IPS-18a (cell line): ENCODE measurements at regions not wholly inside any gene's neighbourhood (a gene's known extent, or its start where the extent isn't known, plus 50 kb on each side); places are given as distances from the start of the nearest gene placed in this dataset.

Experiments
- H3K27ac ChIP-seq: one replicate; pipeline ENCODE4 v1.5.1; 2013; ENCODE audit warnings: low read length
- H3K27me3 ChIP-seq: one replicate; pipeline ENCODE4 v1.6.1; 2013; ENCODE audit warnings: mild to moderate bottlenecking, low read length; ENCODE audit not compliant: control insufficient read depth, insufficient read depth
- H3K36me3 ChIP-seq: one replicate; pipeline ENCODE4 v1.6.1; 2013; ENCODE audit warnings: low read depth, low read length; ENCODE audit not compliant: control insufficient read depth
- H3K4me1 ChIP-seq: one replicate; pipeline ENCODE4 v1.6.1; 2013; ENCODE audit warnings: low read depth, low read length; ENCODE audit not compliant: control insufficient read depth
- H3K4me3 ChIP-seq: one replicate; pipeline ENCODE4 v1.5.1; 2013; ENCODE audit warnings: low read length
- H3K9ac ChIP-seq: one replicate; pipeline ENCODE4 v1.6.1; 2013; ENCODE audit warnings: mild to moderate bottlenecking, low read length, moderate library complexity
- H3K9me3 ChIP-seq: one replicate; pipeline ENCODE4 v1.6.1; 2013; ENCODE audit warnings: low read depth, low read length; ENCODE audit not compliant: control insufficient read depth

DNA sequence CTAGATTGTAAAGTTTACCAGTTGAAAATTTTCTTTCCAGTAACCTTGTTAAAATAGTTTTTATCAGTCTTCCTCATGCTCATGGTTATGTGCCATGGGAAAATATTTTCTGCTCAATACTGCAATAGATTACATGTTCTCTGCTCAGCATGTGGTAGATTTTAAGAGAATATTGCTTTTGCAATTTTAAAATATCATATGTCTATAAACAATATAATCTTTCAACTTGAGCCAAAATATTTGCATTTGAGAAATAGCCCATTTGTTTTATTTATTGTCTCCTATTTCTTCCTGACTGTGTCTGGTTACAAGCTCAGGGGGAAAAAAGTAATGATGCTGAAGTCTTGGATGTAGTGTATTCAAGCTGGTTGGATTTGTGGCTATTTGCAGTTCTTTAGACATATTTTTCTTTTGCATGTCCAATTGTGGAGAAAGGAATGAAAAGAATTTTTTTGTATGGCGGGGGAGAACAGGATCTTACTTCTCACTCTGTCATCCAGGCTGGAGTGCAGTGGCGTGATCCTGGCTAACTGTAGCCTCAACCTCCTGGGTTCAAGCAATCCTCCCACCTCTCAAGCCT lies 342.6 kb upstream of the NAV3 start:
- Histone ChIP-seq H3K27ac (no peak overlapping the region), H3K4me3 (no peak overlapping the region), H3K9me3 (no peaks in the 10 kb centered on the region), H3K9ac (no peak overlapping the region), H3K27me3 (no peaks in the 10 kb centered on the region), H3K4me1 (peaks cover 19% of the 10 kb centered on the region), H3K36me3 (no peaks in the 10 kb centered on the region)

DNA sequence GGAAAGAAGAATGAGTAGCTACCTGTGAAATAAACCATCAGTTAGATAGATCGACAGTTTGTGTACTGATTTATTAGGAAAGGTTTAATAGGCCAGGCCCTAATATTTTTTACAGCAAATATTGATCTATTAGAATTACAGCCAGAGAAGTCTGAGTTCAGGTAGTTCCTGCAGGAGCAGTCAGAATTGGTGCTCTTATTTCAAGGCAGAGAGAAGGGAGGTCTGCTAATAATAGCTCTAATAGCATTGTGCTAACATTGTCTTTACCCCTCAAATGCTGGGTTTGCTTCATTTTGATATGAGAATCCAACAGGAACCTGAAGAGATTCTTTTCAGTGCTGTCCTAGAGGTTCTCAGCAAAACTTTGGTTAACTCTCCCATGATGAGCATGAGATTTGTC lies 343.8 kb upstream of the NAV3 start:
- Histone ChIP-seq H3K27me3 (no peaks in the 10 kb centered on the region), H3K9me3 (no peaks in the 10 kb centered on the region), H3K9ac (no peak overlapping the region), H3K36me3 (no peaks in the 10 kb centered on the region), H3K27ac (no peak overlapping the region), H3K4me3 (no peak overlapping the region), H3K4me1 (peaks cover 19% of the 10 kb centered on the region)

- Histone ChIP-seq H3K27ac (no peak overlapping the region), H3K27me3 (no peaks in the 10 kb centered on the region), H3K36me3 (no peaks in the 10 kb centered on the region), H3K9me3 (no peaks in the 10 kb centered on the region), H3K4me3 (no peak overlapping the region), H3K4me1 (peaks cover 19% of the 10 kb centered on the region), H3K9ac (no peak overlapping the region)
Observed at GRCh38 chr12:77485961-77486854, 344.5 kb upstream of the NAV3 start.

GRCh38 chr12:77481687-77482086 lies 349.0 kb upstream of the NAV3 start:
- H3K9me3 ChIP-seq: no peaks in the 10 kb centered on the region
- no peaks in the 10 kb centered on the region for H3K36me3 ChIP-seq
- H3K27ac ChIP-seq: no peak overlapping the region
- H3K4me1 ChIP-seq: peaks cover 28% of the 10 kb centered on the region
- no peak overlapping the region for H3K4me3 ChIP-seq
- no peaks in the 10 kb centered on the region for H3K27me3 ChIP-seq
- H3K9ac ChIP-seq: no peak overlapping the region

DNA sequence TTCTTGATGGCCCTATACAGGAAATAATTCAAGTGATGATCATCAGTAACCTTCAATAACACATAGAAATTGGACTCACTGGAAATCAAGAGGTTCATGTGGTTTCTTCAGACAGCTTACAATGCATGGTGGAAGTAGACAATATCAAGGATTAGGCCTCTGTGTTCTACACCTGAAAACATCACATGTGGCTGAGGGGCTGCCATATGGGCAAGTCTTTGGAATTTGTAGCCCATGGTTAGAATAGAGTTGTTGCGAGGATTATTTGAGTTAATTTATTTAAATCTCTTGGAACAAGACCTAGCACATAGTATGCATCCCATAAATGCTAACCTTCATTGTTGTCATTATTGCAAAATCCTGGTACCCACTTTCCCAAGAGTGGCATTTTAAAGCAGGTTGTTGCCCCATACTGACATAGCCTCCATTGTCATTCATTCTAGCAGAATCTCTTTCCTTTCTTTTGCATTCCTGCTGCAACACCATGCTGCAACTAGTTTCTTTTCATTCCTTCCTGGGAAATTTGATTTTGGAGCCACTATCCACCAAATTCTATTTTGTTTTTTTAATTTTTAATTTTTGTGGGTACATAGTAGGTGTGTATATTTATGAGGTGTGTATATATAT lies 352.7 kb upstream of the NAV3 start:
- H3K27ac ChIP-seq: no peak overlapping the region
- peaks cover 14% of the 10 kb centered on the region for H3K4me1 ChIP-seq
- H3K36me3 ChIP-seq: no peaks in the 10 kb centered on the region
- H3K4me3 ChIP-seq: no peak overlapping the region
- no peak overlapping the region for H3K9ac ChIP-seq
- no peaks in the 10 kb centered on the region for H3K27me3 ChIP-seq
- H3K9me3 ChIP-seq: no peaks in the 10 kb centered on the region

- Histone ChIP-seq H3K4me3 (no peak overlapping the region), H3K27me3 (no peaks in the 10 kb centered on the region), H3K4me1 (no peaks in the 10 kb centered on the region), H3K9me3 (no peaks in the 10 kb centered on the region), H3K9ac (no peak overlapping the region), H3K36me3 (no peaks in the 10 kb centered on the region), H3K27ac (no peak overlapping the region)
Observed at GRCh38 chr12:77471801-77472200, 358.9 kb upstream of the NAV3 start.

GRCh38 chr12:77469578-77470333 lies 360.9 kb upstream of the NAV3 start:
- no peaks in the 10 kb centered on the region for H3K36me3 ChIP-seq
- H3K9me3 ChIP-seq: no peaks in the 10 kb centered on the region
- no peaks in the 10 kb centered on the region for H3K27me3 ChIP-seq
- no peak overlapping the region for H3K9ac ChIP-seq
- no peak overlapping the region for H3K27ac ChIP-seq
- H3K4me3 ChIP-seq: no peak overlapping the region
- H3K4me1 ChIP-seq: no peaks in the 10 kb centered on the region

DNA sequence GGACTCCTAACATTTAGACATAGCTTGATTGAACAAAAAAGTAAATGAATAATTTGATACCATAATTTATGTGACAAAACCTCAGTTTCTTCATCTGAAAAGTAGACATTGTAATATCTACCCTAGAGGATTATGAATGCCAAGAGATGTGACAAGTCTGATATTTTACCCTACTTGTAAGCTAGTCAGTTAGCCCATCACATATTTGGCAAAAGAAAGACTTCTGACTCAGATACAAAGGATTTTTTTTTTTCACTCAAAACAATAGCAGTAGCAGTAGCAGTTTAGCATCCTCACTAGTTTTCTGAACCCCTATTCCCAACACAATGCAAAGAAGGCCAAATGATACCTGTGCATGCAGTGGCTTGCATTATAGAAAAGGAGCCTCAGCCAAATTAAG lies 377.3 kb upstream of the E2F7 start:
- Histone ChIP-seq H3K9ac (no peak overlapping the region), H3K4me1 (no peaks in the 10 kb centered on the region), H3K4me3 (no peak overlapping the region), H3K27me3 (no peaks in the 10 kb centered on the region), H3K36me3 (no peaks in the 10 kb centered on the region), H3K27ac (no peak overlapping the region), H3K9me3 (no peaks in the 10 kb centered on the region)

DNA sequence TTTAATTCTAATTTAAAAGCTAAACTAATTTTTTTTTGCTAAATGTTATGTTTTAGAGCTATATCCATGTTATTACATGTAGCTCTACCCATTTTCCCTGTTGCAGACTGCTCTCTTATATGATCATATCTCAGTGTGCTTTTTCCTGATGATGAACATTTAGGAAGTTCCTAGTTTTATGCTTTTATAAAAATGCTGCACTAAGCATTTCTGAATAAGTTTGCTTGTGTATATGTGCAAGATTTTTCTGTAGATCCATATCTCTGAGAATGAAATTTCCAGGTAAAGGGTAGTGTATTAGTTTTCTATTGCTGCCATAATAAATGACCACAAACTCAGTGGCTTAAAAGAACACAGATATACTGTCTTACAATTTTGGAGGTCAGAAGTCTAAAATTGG lies 374.4 kb upstream of the E2F7 start:
- H3K36me3 ChIP-seq: no peaks in the 10 kb centered on the region
- no peak overlapping the region for H3K4me3 ChIP-seq
- no peaks in the 10 kb centered on the region for H3K4me1 ChIP-seq
- no peak overlapping the region for H3K9ac ChIP-seq
- no peaks in the 10 kb centered on the region for H3K27me3 ChIP-seq
- no peaks in the 10 kb centered on the region for H3K9me3 ChIP-seq
- no peak overlapping the region for H3K27ac ChIP-seq

GRCh38 chr12:77438644-77439043 lies 373.3 kb upstream of the E2F7 start:
- H3K36me3 ChIP-seq: no peaks in the 10 kb centered on the region
- no peaks in the 10 kb centered on the region for H3K27me3 ChIP-seq
- no peaks in the 10 kb centered on the region for H3K9me3 ChIP-seq
- no peak overlapping the region for H3K4me3 ChIP-seq
- H3K27ac ChIP-seq: no peak overlapping the region
- no peaks in the 10 kb centered on the region for H3K4me1 ChIP-seq
- no peak overlapping the region for H3K9ac ChIP-seq

DNA sequence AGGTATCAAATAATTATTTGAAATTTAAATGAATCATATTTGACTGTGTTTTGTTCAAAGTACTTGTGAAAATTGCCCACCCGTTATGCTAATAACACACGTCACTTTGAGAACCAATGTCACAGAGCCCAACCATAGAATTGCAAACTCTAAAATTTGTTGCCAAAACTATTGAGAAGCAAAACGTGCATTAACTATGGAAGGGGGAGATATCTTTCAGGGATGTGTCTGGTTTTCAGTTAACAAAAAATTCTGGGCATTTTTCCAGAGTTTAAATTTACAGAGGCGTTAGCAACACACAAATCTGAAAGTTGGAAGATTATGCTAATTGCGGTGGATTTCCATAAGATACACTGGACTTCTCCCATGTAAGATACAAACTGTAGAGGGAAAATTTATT lies 371.8 kb upstream of the E2F7 start:
- Histone ChIP-seq H3K4me1 (no peaks in the 10 kb centered on the region), H3K27ac (no peak overlapping the region), H3K9ac (no peak overlapping the region), H3K4me3 (no peak overlapping the region), H3K27me3 (no peaks in the 10 kb centered on the region), H3K9me3 (no peaks in the 10 kb centered on the region), H3K36me3 (no peaks in the 10 kb centered on the region)
